K562 (cell line): ENCODE measurements at regions not wholly inside any gene's neighbourhood (a gene's known extent, or its start where the extent isn't known, plus 50 kb on each side); places are given as distances from the start of the nearest gene placed in this dataset.

Experiments used
- ATAC-seq: fragments of 200-7000 bp; cut with Tn5 transposase; 3 replicates; pipeline ENCODE4 v1.9.1; 2020; ENCODE audit warnings: moderate library complexity
- BruUV-seq: library from RNA; stranded (reverse); fragments of 400-500 nt; replicated peaks from 2 replicates; lab custom pipeline; 2021; lab: Mats Ljungman, UMichigan
- CTCF ChIA-PET: fragments of 300-600 bp; formaldehyde crosslinking; extraction: SDS; loops from one replicate; lab custom pipeline; 2021; ENCODE audit warnings: low intra/inter-chr PET ratio; lab: Yijun Ruan, JAX
- POLR2A ChIA-PET: fragments of 300-600, 350-650 bp; sonication (Branson Sonifier 250); formaldehyde crosslinking; extraction: SDS; loops from one replicate; lab custom pipeline; 2021; ENCODE audit warnings: antibody characterized with exemption, inconsistent platforms; lab: Yijun Ruan, JAX
- DNase-seq, 4 experiments: peaks; one replicate each; pipeline versions ENCODE4 v3.0.0 to v3.0.0-alpha.2; 2011 to 2018; ENCODE audit warnings: low spot score in 3 of 4, mixed read lengths in 3 of 4; ENCODE audit errors: extremely low read depth in 1 of 4
- FAIRE-seq: peaks from 2 replicates; lab custom pipeline; 2011; peaks lifted over from hg19 to GRCh38; lab: Jason Lieb, UNC
- H2AFZ ChIP-seq: 2 replicates; pipeline ENCODE4 v1.6.0; 2011; ENCODE audit warnings: low read depth, low read length, control low read depth, inconsistent platforms
- H3K27ac ChIP-seq: fragments of 200-600 bp; 3 replicates; pipeline ENCODE4 v1.8.0; 2011; ENCODE audit warnings: low read depth, mild to moderate bottlenecking, control low read depth, inconsistent platforms, low read length, moderate library complexity, mixed read lengths; ENCODE audit errors: extremely low read depth
- H3K27me3 ChIP-seq, 2 experiments: fragments of 300-600 bp in 1 of 2; 2 replicates in 1 of 2; 3 replicates in 1 of 2; pipeline versions ENCODE4 v1.6.0 to v1.8.0; 2011; ENCODE audit warnings: inconsistent platforms in 2 of 2, low read length in 2 of 2, mild to moderate bottlenecking in 1 of 2, mixed read lengths in 1 of 2, moderate library complexity in 1 of 2; ENCODE audit not compliant: control insufficient read depth in 2 of 2, insufficient read depth in 2 of 2
- H3K36me3 ChIP-seq: fragments of 300-600 bp; 3 replicates; pipeline ENCODE4 v1.8.0; 2011; ENCODE audit warnings: mild to moderate bottlenecking, low read length, inconsistent platforms; ENCODE audit not compliant: control insufficient read depth, insufficient read depth
- H3K4me1 ChIP-seq, 2 experiments: fragments of 200-600 bp in 1 of 2; replicated peaks in 1 of 2; 2 replicates in 1 of 2; 3 replicates in 1 of 2; pipeline versions ENCODE4 v1.5.1 to v1.8.0; 2011; ENCODE audit warnings: inconsistent platforms in 2 of 2, low read length in 2 of 2, mild to moderate bottlenecking in 1 of 2, mixed read lengths in 1 of 2, moderate library complexity in 1 of 2; ENCODE audit not compliant: control insufficient read depth in 2 of 2, insufficient read depth in 2 of 2
- H3K4me2 ChIP-seq: 2 replicates; pipeline ENCODE4 v1.6.1; 2011; ENCODE audit warnings: low read length, control low read depth, inconsistent platforms, mixed read lengths; ENCODE audit not compliant: insufficient read depth
- H3K4me3 ChIP-seq: fragments of 200-600 bp; sonication (generic), shearing (Covaris generic); 2 replicates; pipeline ENCODE4 v1.5.1; 2016; ENCODE audit warnings: control low read depth, inconsistent platforms
- H3K79me2 ChIP-seq: fragments of 200-600 bp; 3 replicates; pipeline ENCODE4 v1.8.0; 2011; ENCODE audit warnings: low read length, inconsistent platforms; ENCODE audit not compliant: control insufficient read depth, insufficient read depth
- H3K9ac ChIP-seq, 2 experiments: 2 replicates each; pipeline versions ENCODE4 v1.6.0 to v1.6.1; 2011; ENCODE audit warnings: low read depth in 2 of 2, low read length in 2 of 2, control low read depth in 1 of 2, inconsistent platforms in 1 of 2, mild to moderate bottlenecking in 1 of 2, mixed read lengths in 1 of 2; ENCODE audit not compliant: insufficient read depth in 1 of 2
- H3K9me1 ChIP-seq: one replicate; pipeline ENCODE4 v1.6.0; 2011; ENCODE audit warnings: inconsistent platforms, mild to moderate bottlenecking, low read length, moderate library complexity; ENCODE audit not compliant: control insufficient read depth, insufficient read depth
- H3K9me3 ChIP-seq: replicated peaks from 2 replicates; pipeline ENCODE4 v1.5.1; 2011; ENCODE audit warnings: low read depth, low read length, inconsistent platforms; ENCODE audit not compliant: control insufficient read depth, insufficient read depth
- H4K20me1 ChIP-seq: replicated peaks from 2 replicates; pipeline ENCODE4 v1.6.1; 2011; ENCODE audit warnings: low read length, inconsistent platforms, mixed read lengths; ENCODE audit not compliant: control insufficient read depth, insufficient read depth
- ARHGAP35 ChIP-seq: fragments of 450-650 bp; IDR thresholded peaks from 2 replicates; pipeline ENCODE4 v1.6.1; 2018; ENCODE audit not compliant: partially characterized antibody
- EHMT2 ChIP-seq: fragments of 450-650 bp; IDR thresholded peaks from 2 replicates; pipeline ENCODE4 v1.6.1; 2018; ENCODE audit warnings: antibody characterized with exemption
- GABPB2 ChIP-seq: fragments of 250-450 bp; sonication (Bioruptor Pico); conservative IDR thresholded peaks from 2 replicates; pipeline ENCODE4 v1.5.1; 2021; ENCODE audit warnings: mild to moderate bottlenecking
- MIER1 ChIP-seq: fragments of 450-650 bp; IDR thresholded peaks from 2 replicates; pipeline ENCODE4 v1.6.1; 2016; ENCODE audit warnings: antibody characterized with exemption, mild to moderate bottlenecking, low read depth
- RBM14 ChIP-seq: fragments of 200-400 bp; formaldehyde crosslinking; IDR thresholded peaks from 2 replicates; pipeline ENCODE4 v1.6.1; 2018; ENCODE audit warnings: low read depth, mild to moderate bottlenecking, low read length, moderate library complexity, borderline replicate concordance; ENCODE audit not compliant: insufficient read depth
- ZHX1 ChIP-seq: fragments of 150-350 bp; conservative IDR thresholded peaks from 2 replicates; pipeline ENCODE4 v1.6.1; 2014; ENCODE audit warnings: low read length
- ZKSCAN8 ChIP-seq: fragments of 200-800 bp; sonication (Bioruptor generic); IDR thresholded peaks from 2 replicates; pipeline ENCODE4 v1.6.1; 2016; ENCODE audit warnings: missing genetic modification characterization, missing compliant biosample characterization
- WGBS: fragments of 100-300 bp; shearing (Covaris generic); methylation state at CpG from one replicate; pipeline ENCODE4 v1.1.6; 2016; ENCODE audit warnings: low coverage, mixed read lengths; ENCODE audit not compliant: insufficient coverage; ENCODE audit errors: missing lambda C conversion rate; 5-methylcytosine and 5-hydroxymethylcytosine counted together
- in situ Hi-C: fragments of 300-500 bp; cut with MboI; formaldehyde crosslinking; loops from 4 replicates; pipeline ENCODE4 v1.15.0; 2018; ENCODE audit warnings: inconsistent platforms, mixed read lengths
- intact Hi-C: fragments of 100-400 bp; cut with micrococcal nuclease; formaldehyde crosslinking; loops from 2 replicates; pipeline ENCODE4 v1.14.2; 2022
- TF ChIP-seq, protein P1 (sequence below): fragments of 200-800 bp; sonication (Bioruptor generic); IDR thresholded peaks from 2 replicates; pipeline ENCODE4 v1.6.1; 2017; ENCODE audit warnings: missing genetic modification characterization, missing compliant biosample characterization
- TF ChIP-seq, protein P2 (sequence below): fragments of 250-450 bp; sonication (Bioruptor Pico); IDR thresholded peaks from 2 replicates; pipeline ENCODE4 v1.8.0; 2022; ENCODE audit warnings: moderate library complexity, mild to moderate bottlenecking, inconsistent platforms

- TF ChIP-seq, protein P1, sequence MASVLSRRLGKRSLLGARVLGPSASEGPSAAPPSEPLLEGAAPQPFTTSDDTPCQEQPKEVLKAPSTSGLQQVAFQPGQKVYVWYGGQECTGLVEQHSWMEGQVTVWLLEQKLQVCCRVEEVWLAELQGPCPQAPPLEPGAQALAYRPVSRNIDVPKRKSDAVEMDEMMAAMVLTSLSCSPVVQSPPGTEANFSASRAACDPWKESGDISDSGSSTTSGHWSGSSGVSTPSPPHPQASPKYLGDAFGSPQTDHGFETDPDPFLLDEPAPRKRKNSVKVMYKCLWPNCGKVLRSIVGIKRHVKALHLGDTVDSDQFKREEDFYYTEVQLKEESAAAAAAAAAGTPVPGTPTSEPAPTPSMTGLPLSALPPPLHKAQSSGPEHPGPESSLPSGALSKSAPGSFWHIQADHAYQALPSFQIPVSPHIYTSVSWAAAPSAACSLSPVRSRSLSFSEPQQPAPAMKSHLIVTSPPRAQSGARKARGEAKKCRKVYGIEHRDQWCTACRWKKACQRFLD (CRISPR knock-in tag) = no peak
- TF ChIP-seq ARHGAP35 = no peak
Measured at GRCh38 chr2:77633601-77634000, 111.4 kb upstream of the LRRTM4 start (continued).

GRCh38 chr2:77640924-77641323 is 118.7 kb upstream of the LRRTM4 start:
- no peak overlapping the region for H3K4me3 ChIP-seq
- 0% methylated on average over 1 of the region's 1 CpG for WGBS

More at GRCh38 chr2:77640924-77641323, 118.7 kb upstream of the LRRTM4 start:
- H2AFZ ChIP-seq = no peak overlapping the region
- H3K4me2 ChIP-seq = no peak overlapping the region
- DNase-seq = no peak
- no peaks in the 10 kb centered on the region for H3K9me1 ChIP-seq
- intact Hi-C loops = no loop called here
- H3K4me1 ChIP-seq = no peaks in the 10 kb centered on the region
- no peak overlapping the region for H3K27ac ChIP-seq
- ChIA-PET POLR2A (no interaction called here), CTCF (no interaction called here)
- H3K79me2 ChIP-seq = no peaks in the 10 kb centered on the region
- FAIRE-seq = no peak
- no peaks in the 10 kb centered on the region for H3K27me3 ChIP-seq
- peaks cover 2% of the 10 kb centered on the region; the same call in 1 of the 2 replicates for H3K9me3 ChIP-seq
- in situ Hi-C loops = no loop called here
- no peaks in the 10 kb centered on the region for H3K36me3 ChIP-seq
- no peak overlapping the region for H3K9ac ChIP-seq
- TF ChIP-seq, protein P2, sequence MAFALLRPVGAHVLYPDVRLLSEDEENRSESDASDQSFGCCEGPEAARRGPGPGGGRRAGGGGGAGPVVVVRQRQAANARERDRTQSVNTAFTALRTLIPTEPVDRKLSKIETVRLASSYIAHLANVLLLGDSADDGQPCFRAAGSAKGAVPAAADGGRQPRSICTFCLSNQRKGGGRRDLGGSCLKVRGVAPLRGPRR (CRISPR knock-in tag) = no peak
- TF ChIP-seq ZKSCAN8 (CRISPR knock-in tag) (no peak), RBM14 (no peak), GABPB2 (no peak), EHMT2 (no peak), ZHX1 (no peak), MIER1 (no peak)
- ATAC-seq = no peak
- no peaks in the 10 kb centered on the region for H4K20me1 ChIP-seq
- no TSS peak for BruUV-seq
